ENCODE measurements at regions not wholly inside any gene's neighbourhood (a gene's known extent, or its start where the extent isn't known, plus 50 kb on each side); places are given as distances from the start of the nearest gene placed in this dataset.

DNA sequence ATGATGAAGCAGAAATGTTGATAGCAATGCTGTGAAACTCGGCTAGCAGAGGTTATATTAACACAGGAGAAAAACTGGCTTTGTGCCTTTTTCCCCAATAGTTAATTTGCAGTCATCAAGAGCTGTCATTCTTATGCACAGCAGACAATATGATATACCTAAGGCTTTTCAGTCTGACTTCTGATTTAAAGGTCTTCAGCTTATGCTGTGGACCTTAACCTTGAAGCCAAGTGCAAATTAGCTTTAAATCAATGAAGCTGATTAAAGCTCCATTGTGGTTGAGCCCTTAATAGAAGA is 171.6 kb upstream of the ID4 start:
- CTCF ChIA-PET = no interaction called here
- Histone ChIP-seq H2BK120ac (ENCODE audit: low read depth, low read length) (no peak overlapping the region), H3K27me3 (ENCODE audit: control insufficient read depth, insufficient read depth, low read length) (no peaks in the 10 kb centered on the region; the same call in 1 of the 2 replicates), H3K23ac (ENCODE audit: low read depth, low read length) (no peak overlapping the region), H3K56ac (ENCODE audit: extremely low read depth, insufficient read depth, low read length) (no peak overlapping the region), H2AK9ac (replicated peaks; ENCODE audit: low read depth, low read length, poor library complexity) (no peak overlapping the region), H3K27ac (ENCODE audit: insufficient read depth, low read length) (no peak overlapping the region), H2BK20ac (ENCODE audit: low read depth, low read length) (no peak overlapping the region), H3K4ac (ENCODE audit: low read depth, low read length) (no peak overlapping the region), H2AFZ (replicated peaks; ENCODE audit: low read length, poor library complexity) (no peak overlapping the region), H3K4me2 (ENCODE audit: low read depth, low read length) (no peak overlapping the region), H2BK5ac (ENCODE audit: low read depth, low read length, poor library complexity, severe bottlenecking) (no peak overlapping the region), H3K9me1 (ENCODE audit: insufficient read depth, low read length) (no peaks in the 10 kb centered on the region), H4K8ac (ENCODE audit: low read depth in 2 of 2, low read length in 2 of 2) (no peak overlapping the region), H3K4me3 (ENCODE audit: insufficient read depth, low read depth, low read length) (no peak overlapping the region), H2AK5ac (ENCODE audit: low read depth, low read length) (no peak overlapping the region), H3K18ac (ENCODE audit: low read depth, low read length) (no peak overlapping the region), H3K36me3 (ENCODE audit: control insufficient read depth, insufficient read depth, low read length) (no peaks in the 10 kb centered on the region), H3K14ac (replicated peaks; ENCODE audit: low read depth, low read length) (no peak overlapping the region), H3K9me3 (ENCODE audit: control insufficient read depth, insufficient read depth, low read length) (no peaks in the 10 kb centered on the region), H2BK15ac (ENCODE audit: low read depth, low read length) (no peak overlapping the region), H3K4me1 (ENCODE audit: control insufficient read depth, insufficient read depth, low read length) (no peaks in the 10 kb centered on the region), H3K79me1 (ENCODE audit: low read depth in 1 of 2, low read length in 2 of 2) (no peaks in the 10 kb centered on the region), H3K9ac (ENCODE audit: low read depth, low read length) (no peak overlapping the region), H4K91ac (ENCODE audit: insufficient read depth, low read depth, low read length) (no peak overlapping the region), H4K20me1 (ENCODE audit: insufficient read depth, low read length) (no peaks in the 10 kb centered on the region), H4K5ac (ENCODE audit: low read depth, low read length) (no peak overlapping the region)
- DNase-seq (no peak), ATAC-seq (ENCODE audit: low read depth) (no peak)
- dilution Hi-C loops (cut with HindIII; ENCODE audit: low sequenced_read_pairs, unreplicated experiment) (no loop called here), in situ Hi-C loops (cut with MboI; ENCODE audit: low sequenced_read_pairs) (no loop called here), intact Hi-C loops (cut with micrococcal nuclease) (no loop called here)
- TF ChIP-seq, protein P1, sequence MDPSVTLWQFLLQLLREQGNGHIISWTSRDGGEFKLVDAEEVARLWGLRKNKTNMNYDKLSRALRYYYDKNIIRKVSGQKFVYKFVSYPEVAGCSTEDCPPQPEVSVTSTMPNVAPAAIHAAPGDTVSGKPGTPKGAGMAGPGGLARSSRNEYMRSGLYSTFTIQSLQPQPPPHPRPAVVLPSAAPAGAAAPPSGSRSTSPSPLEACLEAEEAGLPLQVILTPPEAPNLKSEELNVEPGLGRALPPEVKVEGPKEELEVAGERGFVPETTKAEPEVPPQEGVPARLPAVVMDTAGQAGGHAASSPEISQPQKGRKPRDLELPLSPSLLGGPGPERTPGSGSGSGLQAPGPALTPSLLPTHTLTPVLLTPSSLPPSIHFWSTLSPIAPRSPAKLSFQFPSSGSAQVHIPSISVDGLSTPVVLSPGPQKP (IDR thresholded peaks at IDR 0.05; ENCODE audit: borderline replicate concordance, low read depth, low read length) = no peak
- TF ChIP-seq FOS (IDR thresholded peaks at IDR 0.05; ENCODE audit: low read depth, low read length) (no peak), BHLHE40 (IDR thresholded peaks at IDR 0.05; ENCODE audit: low read depth, low read length) (no peak), SMC3 (IDR thresholded peaks at IDR 0.05; ENCODE audit: low read depth, low read length) (no peak), MXI1 (IDR thresholded peaks at IDR 0.05; ENCODE audit: borderline replicate concordance, low read depth, low read length) (no peak), CHD1 (IDR thresholded peaks at IDR 0.05; ENCODE audit: low read depth, low read length) (no peak), RAD21 (IDR thresholded peaks at IDR 0.05; ENCODE audit: low read length) (no peak)
- TF ChIP-seq, protein P2, sequence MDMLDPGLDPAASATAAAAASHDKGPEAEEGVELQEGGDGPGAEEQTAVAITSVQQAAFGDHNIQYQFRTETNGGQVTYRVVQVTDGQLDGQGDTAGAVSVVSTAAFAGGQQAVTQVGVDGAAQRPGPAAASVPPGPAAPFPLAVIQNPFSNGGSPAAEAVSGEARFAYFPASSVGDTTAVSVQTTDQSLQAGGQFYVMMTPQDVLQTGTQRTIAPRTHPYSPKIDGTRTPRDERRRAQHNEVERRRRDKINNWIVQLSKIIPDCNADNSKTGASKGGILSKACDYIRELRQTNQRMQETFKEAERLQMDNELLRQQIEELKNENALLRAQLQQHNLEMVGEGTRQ (IDR thresholded peaks at IDR 0.05; ENCODE audit: low read depth, low read length) = no peak
- TF ChIP-seq, protein P3, sequence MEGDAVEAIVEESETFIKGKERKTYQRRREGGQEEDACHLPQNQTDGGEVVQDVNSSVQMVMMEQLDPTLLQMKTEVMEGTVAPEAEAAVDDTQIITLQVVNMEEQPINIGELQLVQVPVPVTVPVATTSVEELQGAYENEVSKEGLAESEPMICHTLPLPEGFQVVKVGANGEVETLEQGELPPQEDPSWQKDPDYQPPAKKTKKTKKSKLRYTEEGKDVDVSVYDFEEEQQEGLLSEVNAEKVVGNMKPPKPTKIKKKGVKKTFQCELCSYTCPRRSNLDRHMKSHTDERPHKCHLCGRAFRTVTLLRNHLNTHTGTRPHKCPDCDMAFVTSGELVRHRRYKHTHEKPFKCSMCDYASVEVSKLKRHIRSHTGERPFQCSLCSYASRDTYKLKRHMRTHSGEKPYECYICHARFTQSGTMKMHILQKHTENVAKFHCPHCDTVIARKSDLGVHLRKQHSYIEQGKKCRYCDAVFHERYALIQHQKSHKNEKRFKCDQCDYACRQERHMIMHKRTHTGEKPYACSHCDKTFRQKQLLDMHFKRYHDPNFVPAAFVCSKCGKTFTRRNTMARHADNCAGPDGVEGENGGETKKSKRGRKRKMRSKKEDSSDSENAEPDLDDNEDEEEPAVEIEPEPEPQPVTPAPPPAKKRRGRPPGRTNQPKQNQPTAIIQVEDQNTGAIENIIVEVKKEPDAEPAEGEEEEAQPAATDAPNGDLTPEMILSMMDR (conservative IDR thresholded peaks at IDR 0.05; ENCODE audit: low read depth, low read length) = no peak
- WGBS, 2 experiments (ENCODE audit: extremely low coverage in 2 of 2, insufficient read length in 1 of 2) = no CpG with 5 or more reads among the region's 1 CpG
- POLR2A ChIA-PET (ENCODE audit: unreplicated experiment) = no interaction called here
- no TSS peak for BruUV-seq (replicated peaks)

All from IMR-90 (cell line).